ENCODE measurements at regions not wholly inside any gene's neighbourhood (a gene's known extent, or its start where the extent isn't known, plus 50 kb on each side); places are given as distances from the start of the nearest gene placed in this dataset.
A peak's percentile ranks its signal among the peaks of the same experiment; 100 is the strongest.

DNA sequence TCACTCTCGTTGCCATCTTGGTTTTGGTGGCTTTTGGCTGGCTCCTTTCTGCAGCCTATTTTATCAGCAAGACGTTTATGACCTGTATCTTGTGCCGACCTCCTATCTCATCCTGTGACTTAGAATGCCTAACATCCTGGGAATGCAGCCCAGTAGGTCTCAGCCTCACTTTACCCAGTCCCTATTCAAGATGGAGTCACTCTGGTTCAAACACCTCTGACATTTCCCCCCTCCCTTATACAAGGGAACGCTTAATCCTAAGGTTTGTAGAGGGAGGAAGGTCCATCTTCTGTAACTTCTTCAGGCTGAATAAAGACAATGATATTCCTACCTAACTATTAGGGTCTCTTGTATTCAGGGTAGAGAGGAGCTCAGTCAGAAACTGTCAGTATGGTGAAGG is 79.3 kb upstream of the SPANXB1 start:
- peak; percentile 55 for FAIRE-seq
- dilution Hi-C loops (cut with MboI; ENCODE audit: extremely low pct_ligation_motif_present, low sequenced_read_pairs), result no loop called here

More for the DNA sequence above, 79.3 kb upstream of the SPANXB1 start:
- POLR2A ChIA-PET, result no interaction called here
- Histone ChIP-seq H4K20me1 (replicated peaks; ENCODE audit: control insufficient read depth, extremely low read depth, insufficient read depth, low read length) (no peaks in the 10 kb centered on the region), H3K4me2 (ENCODE audit: insufficient read depth, low read length) (no peak overlapping the region), H3K27ac (ENCODE audit: insufficient read depth, low read depth, low read length) (no peak overlapping the region), H3K9me1 (replicated peaks; ENCODE audit: control insufficient read depth, extremely low read depth, insufficient read depth, low read length) (no peaks in the 10 kb centered on the region), H3K9me3 (replicated peaks; ENCODE audit: control insufficient read depth, insufficient read depth, low read length) (no peaks in the 10 kb centered on the region), H3K36me3 (ENCODE audit: control insufficient read depth in 2 of 2, extremely low read depth in 1 of 2, insufficient read depth in 2 of 2, low read length in 2 of 2) (no peaks in the 10 kb centered on the region), H3K9ac (replicated peaks; ENCODE audit: extremely low read depth, insufficient read depth, low read length) (no peak overlapping the region), H3K27me3 (ENCODE audit: control insufficient read depth in 2 of 2, insufficient read depth in 2 of 2, low read length in 2 of 2) (no peaks in the 10 kb centered on the region), H2AFZ (ENCODE audit: low read depth, low read length) (no peak overlapping the region), H3K79me2 (ENCODE audit: control insufficient read depth, insufficient read depth, low read length) (no peaks in the 10 kb centered on the region), H3K4me1 (ENCODE audit: control insufficient read depth, extremely low read depth, insufficient read depth, low read length) (no peaks in the 10 kb centered on the region), H3K4me3 (replicated peaks in 1 of 3; ENCODE audit: insufficient read depth in 1 of 3, low read depth in 1 of 3, low read length in 3 of 3) (no peak overlapping the region)
- CTCF ChIA-PET, result no interaction called here
- no peak for DNase-seq (ENCODE audit: low read depth, low spot score)
- no peak for TF ChIP-seq JUN (IDR thresholded peaks at IDR 0.05; ENCODE audit: borderline replicate concordance, insufficient read depth, insufficient read length, low read depth)
- TF ChIP-seq MYC (IDR thresholded peaks at IDR 0.05; ENCODE audit: low read depth, low read length), result no peak
- TF ChIP-seq FOS (IDR thresholded peaks at IDR 0.05; ENCODE audit: borderline replicate concordance, insufficient read depth, low read length), result no peak
- TF ChIP-seq, protein P1, sequence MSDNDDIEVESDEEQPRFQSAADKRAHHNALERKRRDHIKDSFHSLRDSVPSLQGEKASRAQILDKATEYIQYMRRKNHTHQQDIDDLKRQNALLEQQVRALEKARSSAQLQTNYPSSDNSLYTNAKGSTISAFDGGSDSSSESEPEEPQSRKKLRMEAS (IDR thresholded peaks at IDR 0.05; ENCODE audit: insufficient read depth, insufficient read length), result no peak
- TF ChIP-seq GATA2 (IDR thresholded peaks at IDR 0.05; ENCODE audit: insufficient read depth, insufficient read length, low read depth, low read length), result no peak
- no peak for TF ChIP-seq POLR2A (IDR thresholded peaks at IDR 0.05; ENCODE audit: low read depth, low read length)
- TF ChIP-seq POLR2AphosphoS5 (IDR thresholded peaks at IDR 0.05; ENCODE audit: insufficient read depth, low read depth, low read length), result no peak
- no peak for TF ChIP-seq EZH2 (IDR thresholded peaks at IDR 0.05; ENCODE audit: borderline replicate concordance, low read depth, low read length, severe bottlenecking)
- TF ChIP-seq, protein P2, sequence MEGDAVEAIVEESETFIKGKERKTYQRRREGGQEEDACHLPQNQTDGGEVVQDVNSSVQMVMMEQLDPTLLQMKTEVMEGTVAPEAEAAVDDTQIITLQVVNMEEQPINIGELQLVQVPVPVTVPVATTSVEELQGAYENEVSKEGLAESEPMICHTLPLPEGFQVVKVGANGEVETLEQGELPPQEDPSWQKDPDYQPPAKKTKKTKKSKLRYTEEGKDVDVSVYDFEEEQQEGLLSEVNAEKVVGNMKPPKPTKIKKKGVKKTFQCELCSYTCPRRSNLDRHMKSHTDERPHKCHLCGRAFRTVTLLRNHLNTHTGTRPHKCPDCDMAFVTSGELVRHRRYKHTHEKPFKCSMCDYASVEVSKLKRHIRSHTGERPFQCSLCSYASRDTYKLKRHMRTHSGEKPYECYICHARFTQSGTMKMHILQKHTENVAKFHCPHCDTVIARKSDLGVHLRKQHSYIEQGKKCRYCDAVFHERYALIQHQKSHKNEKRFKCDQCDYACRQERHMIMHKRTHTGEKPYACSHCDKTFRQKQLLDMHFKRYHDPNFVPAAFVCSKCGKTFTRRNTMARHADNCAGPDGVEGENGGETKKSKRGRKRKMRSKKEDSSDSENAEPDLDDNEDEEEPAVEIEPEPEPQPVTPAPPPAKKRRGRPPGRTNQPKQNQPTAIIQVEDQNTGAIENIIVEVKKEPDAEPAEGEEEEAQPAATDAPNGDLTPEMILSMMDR (IDR thresholded peaks at IDR 0.05; ENCODE audit: extremely low read depth in 1 of 2, insufficient read depth in 1 of 2, low read depth in 1 of 2, low read length in 2 of 2), result no peak
- intact Hi-C loops (cut with micrococcal nuclease), result no loop called here
- BruUV-seq (replicated peaks), result no TSS peak
